ENCODE measurements at regions not wholly inside any gene's neighbourhood (a gene's known extent, or its start where the extent isn't known, plus 50 kb on each side); places are given as distances from the start of the nearest gene placed in this dataset.

- Histone ChIP-seq H3K4me3 (replicated peaks in 1 of 2; ENCODE audit: low read depth in 1 of 2, low read length in 2 of 2) (no peak overlapping the region), H3K4me2 (ENCODE audit: low read length) (no peak overlapping the region), H3K27me3 (ENCODE audit: insufficient read depth, low read length) (no peaks in the 10 kb centered on the region), H3K27ac (ENCODE audit: low read depth, low read length) (no peak overlapping the region), H2AFZ (ENCODE audit: low read depth, low read length, poor library complexity, severe bottlenecking) (no peak overlapping the region), H3K36me3 (ENCODE audit: control insufficient read depth in 1 of 2, insufficient read depth in 2 of 2, low read length in 2 of 2) (no peaks in the 10 kb centered on the region), H3K9ac (ENCODE audit: low read length) (no peak overlapping the region), H3K9me3 (ENCODE audit: control insufficient read depth in 1 of 2, insufficient read depth in 1 of 2, low read depth in 1 of 2, low read length in 2 of 2) (no peaks in the 10 kb centered on the region), H3K4me1 (ENCODE audit: control insufficient read depth in 1 of 2, insufficient read depth in 2 of 2, low read length in 2 of 2) (no peaks in the 10 kb centered on the region), H3K79me2 (ENCODE audit: insufficient read depth, low read length) (no peaks in the 10 kb centered on the region), H3K9me2 (ENCODE audit: insufficient read depth) (no peaks in the 10 kb centered on the region), H4K20me1 (ENCODE audit: insufficient read depth) (no peaks in the 10 kb centered on the region)
- POLR2A ChIA-PET: no interaction called here
- intact Hi-C loops (cut with micrococcal nuclease): no loop called here
- DNase-seq (ENCODE audit: low read depth, low spot score): no peak
- no peak for ATAC-seq
- CTCF ChIA-PET: no interaction called here
- TF ChIP-seq JUND (IDR thresholded peaks at IDR 0.05) (no peak), EZH2phosphoT487 (IDR thresholded peaks at IDR 0.05; ENCODE audit: borderline replicate concordance) (no peak), SRF (IDR thresholded peaks at IDR 0.05; ENCODE audit: low read depth) (no peak), EGR1 (IDR thresholded peaks at IDR 0.05; ENCODE audit: low read depth) (no peak), CTCF (IDR thresholded peaks at IDR 0.05 in 2 of 3, conservative IDR thresholded peaks at IDR 0.05 in 1 of 3; ENCODE audit: borderline replicate concordance in 1 of 3, insufficient read depth in 1 of 3, low read depth in 2 of 3, low read length in 2 of 3) (no peak), ZBTB33 (IDR thresholded peaks at IDR 0.05; ENCODE audit: extremely low read depth, insufficient replicate concordance, low read length) (no peak), CBX3 (IDR thresholded peaks at IDR 0.05; ENCODE audit: low read depth) (no peak), SIN3A (IDR thresholded peaks at IDR 0.05; ENCODE audit: low read depth) (no peak), ELF1 (IDR thresholded peaks at IDR 0.05; ENCODE audit: borderline replicate concordance, low read depth) (no peak), YY1 (IDR thresholded peaks at IDR 0.05; ENCODE audit: extremely low read depth, insufficient replicate concordance, low read depth, low read length) (no peak), EZH2 (IDR thresholded peaks at IDR 0.05) (no peak), ZFX (IDR thresholded peaks at IDR 0.05) (no peak), POLR2AphosphoS5 (IDR thresholded peaks at IDR 0.05; ENCODE audit: low read depth, low read length) (no peak), RAD21 (IDR thresholded peaks at IDR 0.05; ENCODE audit: low read depth) (no peak), ATF3 (IDR thresholded peaks at IDR 0.05) (no peak), ZNF274 (IDR thresholded peaks at IDR 0.05; ENCODE audit: low read depth, low read length) (no peak), TCF7L2 (IDR thresholded peaks at IDR 0.05; ENCODE audit: borderline replicate concordance, extremely low read depth, insufficient read depth, insufficient read length) (no peak), CEBPB (IDR thresholded peaks at IDR 0.05; ENCODE audit: low read depth) (no peak)
- no TSS peak for BruUV-seq (replicated peaks)
- RAD21 ChIA-PET (ENCODE audit: low non-redundant PET in 1 of 2, low total read pairs in 2 of 2, uncharacterized antibody in 2 of 2, unreplicated experiment in 2 of 2): no interaction called here
Observed at GRCh38 chrX:139199933-139200332, 330.6 kb upstream of the F9 start.

Data from HCT116 (cell line).